ENCODE measurements at regions not wholly inside any gene's neighbourhood (a gene's known extent, or its start where the extent isn't known, plus 50 kb on each side); places are given as distances from the start of the nearest gene placed in this dataset.

GRCh38 chr6:105871542-105871941 lies 214.6 kb upstream of the PRDM1 start:
- CTCF ChIA-PET = interaction anchor here (0.6 kb wide), 1 partner anchor 30 kb away, joined by 3 read pairs; no protein-coding TSS in a partner anchor
- H3K36me3 ChIP-seq (ENCODE audit: control insufficient read depth in 2 of 2, insufficient read depth in 1 of 2, low read length in 2 of 2) = no peaks in the 10 kb centered on the region
- TF ChIP-seq BCL11A (tag by site-specific recombination; IDR thresholded peaks at IDR 0.05; ENCODE audit: low read depth) (no peak), TCF7L2 (IDR thresholded peaks at IDR 0.05; ENCODE audit: borderline replicate concordance, low read depth, low read length) (peak; percentile 90)
- H3K4me3 ChIP-seq (ENCODE audit: low read depth, low read length) = no peak overlapping the region
- no peak overlapping the region for H3K27ac ChIP-seq (ENCODE audit: extremely low read depth, low read depth, low read length)
- POLR2A ChIA-PET = no interaction called here
- H3K4me1 ChIP-seq (ENCODE audit: control insufficient read depth, insufficient read depth, low read length) = no peaks in the 10 kb centered on the region; the same call in 1 of the 2 replicates
- no peaks in the 10 kb centered on the region for H3K9me3 ChIP-seq (ENCODE audit: control insufficient read depth, insufficient read depth, low read depth, low read length)

DNA sequence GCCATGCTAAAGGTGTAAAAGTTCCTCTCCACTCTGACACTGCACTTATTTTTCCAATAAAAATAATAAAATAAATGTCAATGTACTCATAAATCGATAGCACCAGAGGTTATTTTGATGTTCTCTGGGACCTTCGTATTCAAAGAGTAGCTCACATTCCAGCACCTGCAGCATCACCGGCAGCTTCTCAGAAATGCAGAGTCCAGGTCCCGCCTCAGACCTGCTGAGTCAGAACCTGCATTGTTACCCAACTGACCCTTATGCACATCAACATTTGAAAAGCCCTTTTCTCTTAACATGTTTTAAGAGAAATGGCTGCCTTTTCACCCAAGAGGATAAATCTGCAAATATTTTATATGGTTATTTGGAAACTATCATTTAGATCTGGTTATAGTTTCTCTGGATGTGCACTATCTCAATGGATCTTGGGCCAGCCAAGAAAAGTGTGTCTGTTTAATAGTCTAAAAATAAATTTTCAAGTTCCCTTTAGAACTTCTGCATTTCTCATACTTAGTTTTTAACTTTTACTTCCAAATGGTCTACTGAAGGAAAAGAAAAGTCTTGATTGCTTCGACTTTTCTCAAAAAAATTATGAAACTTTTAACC lies 216.2 kb upstream of the PRDM1 start:
- H3K9me3 ChIP-seq (ENCODE audit: control insufficient read depth, insufficient read depth, low read depth, low read length) = no peaks in the 10 kb centered on the region
- no peak for TF ChIP-seq ZNF48 (tag by site-specific recombination; IDR thresholded peaks at IDR 0.05)
- no peak for TF ChIP-seq ZNF248 (tag by site-specific recombination; IDR thresholded peaks at IDR 0.05)
- no peak for TF ChIP-seq ZNF16 (tag by site-specific recombination; IDR thresholded peaks at IDR 0.05; ENCODE audit: low read depth)
- TF ChIP-seq ZNF292 (tag by site-specific recombination; IDR thresholded peaks at IDR 0.05; ENCODE audit: borderline replicate concordance, low read depth) = no peak
- TF ChIP-seq ELK4 (IDR thresholded peaks at IDR 0.05; ENCODE audit: borderline replicate concordance, low read depth, low read length) = no peak
- TF ChIP-seq ZNF138 (tag by site-specific recombination; IDR thresholded peaks at IDR 0.05; ENCODE audit: borderline replicate concordance) = no peak
- TF ChIP-seq ZNF10 (tag by site-specific recombination; IDR thresholded peaks at IDR 0.05) = no peak
- ChIA-PET CTCF (no interaction called here), POLR2A (no interaction called here)
- H3K36me3 ChIP-seq (ENCODE audit: control insufficient read depth in 2 of 2, insufficient read depth in 1 of 2, low read length in 2 of 2) = no peaks in the 10 kb centered on the region
- no peaks in the 10 kb centered on the region; the same call in 1 of the 2 replicates for H3K4me1 ChIP-seq (ENCODE audit: control insufficient read depth, insufficient read depth, low read length)
- H3K27ac ChIP-seq (ENCODE audit: extremely low read depth, low read depth, low read length) = no peak overlapping the region
- H3K4me3 ChIP-seq (ENCODE audit: low read depth, low read length) = no peak overlapping the region

DNA sequence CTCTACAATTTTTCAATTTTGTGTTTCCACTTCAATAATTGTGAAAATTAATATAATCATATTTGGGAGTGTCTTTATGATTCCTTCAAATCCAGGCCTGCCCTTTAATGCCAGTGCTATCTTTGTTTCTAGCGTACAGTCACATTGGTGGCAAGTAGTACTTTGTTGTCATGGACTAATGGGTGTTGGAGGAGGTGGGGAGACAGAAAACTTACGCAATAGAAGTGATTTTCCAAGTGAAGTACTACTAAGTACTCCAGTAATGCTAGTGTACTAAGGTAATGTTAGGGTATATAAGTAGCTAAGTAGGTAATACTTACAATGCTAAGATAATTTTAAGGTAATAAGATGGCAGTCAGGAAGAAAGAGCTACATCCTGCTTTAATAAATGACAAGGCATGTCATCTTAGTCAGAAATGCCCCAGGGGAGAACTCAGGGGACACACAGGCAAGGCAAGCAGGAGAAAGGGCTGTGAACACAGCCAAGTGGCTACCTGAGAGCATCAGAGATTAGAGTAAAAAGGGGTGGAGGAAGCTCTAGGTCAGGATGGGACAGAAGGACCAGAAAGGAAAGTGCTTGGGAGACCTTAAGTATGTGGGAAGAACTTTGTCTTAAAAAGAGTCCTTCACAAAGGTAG lies 217.2 kb upstream of the PRDM1 start:
- Histone ChIP-seq H3K9me3 (ENCODE audit: control insufficient read depth, insufficient read depth, low read depth, low read length) (no peaks in the 10 kb centered on the region), H3K4me1 (ENCODE audit: control insufficient read depth, insufficient read depth, low read length) (no peaks in the 10 kb centered on the region; the same call in 1 of the 2 replicates), H3K4me3 (ENCODE audit: low read depth, low read length) (no peak overlapping the region), H3K36me3 (ENCODE audit: control insufficient read depth in 2 of 2, insufficient read depth in 1 of 2, low read length in 2 of 2) (no peaks in the 10 kb centered on the region), H3K27ac (ENCODE audit: extremely low read depth, low read depth, low read length) (no peak overlapping the region)
- CTCF ChIA-PET = interaction anchor here (0.6 kb wide), 1 partner anchor 271 kb away, joined by 3 read pairs; no protein-coding TSS in a partner anchor
- POLR2A ChIA-PET = no interaction called here
- TF ChIP-seq ZNF585B (tag by site-specific recombination; IDR thresholded peaks at IDR 0.05) (no peak), ZNF791 (tag by site-specific recombination; IDR thresholded peaks at IDR 0.05) (no peak), ZNF645 (tag by site-specific recombination; IDR thresholded peaks at IDR 0.05) (no peak), ZNF248 (tag by site-specific recombination; IDR thresholded peaks at IDR 0.05) (no peak), ZNF530 (tag by site-specific recombination; IDR thresholded peaks at IDR 0.05; ENCODE audit: low read depth) (no peak), ZNF121 (tag by site-specific recombination; IDR thresholded peaks at IDR 0.05) (no peak), ZBTB7A (tag by site-specific recombination; IDR thresholded peaks at IDR 0.05; ENCODE audit: low read depth) (no peak), ZNF623 (tag by site-specific recombination; IDR thresholded peaks at IDR 0.05) (no peak), ZNF48 (tag by site-specific recombination; IDR thresholded peaks at IDR 0.05) (no peak), ZNF416 (tag by site-specific recombination; IDR thresholded peaks at IDR 0.05) (no peak), ZXDB (tag by site-specific recombination; IDR thresholded peaks at IDR 0.05) (no peak), ZNF560 (tag by site-specific recombination; IDR thresholded peaks at IDR 0.05; ENCODE audit: borderline replicate concordance) (no peak), ZNF558 (tag by site-specific recombination; IDR thresholded peaks at IDR 0.05) (no peak), FEZF1 (tag by site-specific recombination; IDR thresholded peaks at IDR 0.05) (no peak), ZBTB10 (tag by site-specific recombination; IDR thresholded peaks at IDR 0.05) (no peak), ZNF704 (tag by site-specific recombination; IDR thresholded peaks at IDR 0.05) (no peak), ZNF521 (tag by site-specific recombination; IDR thresholded peaks at IDR 0.05) (no peak)
